ENCODE measurements at regions not wholly inside any gene's neighbourhood (a gene's known extent, or its start where the extent isn't known, plus 50 kb on each side); places are given as distances from the start of the nearest gene placed in this dataset.

DNA sequence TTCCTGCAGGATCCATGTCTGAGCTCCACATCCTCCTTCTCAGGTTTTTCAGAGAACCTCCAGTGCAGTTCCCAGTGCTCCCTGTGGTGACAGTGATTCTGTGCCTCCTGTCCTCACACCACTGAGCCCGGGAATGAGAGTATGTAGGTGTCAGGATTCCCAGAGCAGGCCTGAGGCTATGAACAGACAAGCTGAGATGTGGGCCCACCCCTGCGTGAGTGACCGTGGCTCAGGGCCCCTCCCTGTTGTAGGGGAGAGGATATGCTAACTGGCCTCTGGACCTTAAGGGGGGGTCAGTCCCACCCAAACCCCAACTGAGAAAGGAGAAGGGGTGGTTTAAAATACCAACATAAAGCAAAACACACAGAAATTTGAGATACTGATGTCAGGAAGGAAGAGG lies 104.8 kb upstream of the RAB12 start:
- WGBS, 2 donors, result 81 to 91% methylated on average over 3 of the region's 3 CpGs
- no peaks in the 10 kb centered on the region for H3K9me3 ChIP-seq
- H3K27ac ChIP-seq, result no peak overlapping the region
- no peaks in the 10 kb centered on the region for H3K27me3 ChIP-seq
- no peak for DNase-seq
- intact Hi-C loops (cut with DNase I; ENCODE audit: low total_unique reads), result no loop called here
- H3K36me3 ChIP-seq (ENCODE audit: low read depth, missing control alignments), result no peaks in the 10 kb centered on the region
- no peak for TF ChIP-seq POLR2A (IDR thresholded peaks at IDR 0.05)
- TF ChIP-seq, protein P1, sequence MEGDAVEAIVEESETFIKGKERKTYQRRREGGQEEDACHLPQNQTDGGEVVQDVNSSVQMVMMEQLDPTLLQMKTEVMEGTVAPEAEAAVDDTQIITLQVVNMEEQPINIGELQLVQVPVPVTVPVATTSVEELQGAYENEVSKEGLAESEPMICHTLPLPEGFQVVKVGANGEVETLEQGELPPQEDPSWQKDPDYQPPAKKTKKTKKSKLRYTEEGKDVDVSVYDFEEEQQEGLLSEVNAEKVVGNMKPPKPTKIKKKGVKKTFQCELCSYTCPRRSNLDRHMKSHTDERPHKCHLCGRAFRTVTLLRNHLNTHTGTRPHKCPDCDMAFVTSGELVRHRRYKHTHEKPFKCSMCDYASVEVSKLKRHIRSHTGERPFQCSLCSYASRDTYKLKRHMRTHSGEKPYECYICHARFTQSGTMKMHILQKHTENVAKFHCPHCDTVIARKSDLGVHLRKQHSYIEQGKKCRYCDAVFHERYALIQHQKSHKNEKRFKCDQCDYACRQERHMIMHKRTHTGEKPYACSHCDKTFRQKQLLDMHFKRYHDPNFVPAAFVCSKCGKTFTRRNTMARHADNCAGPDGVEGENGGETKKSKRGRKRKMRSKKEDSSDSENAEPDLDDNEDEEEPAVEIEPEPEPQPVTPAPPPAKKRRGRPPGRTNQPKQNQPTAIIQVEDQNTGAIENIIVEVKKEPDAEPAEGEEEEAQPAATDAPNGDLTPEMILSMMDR (IDR thresholded peaks at IDR 0.05), result no peak
- no peak overlapping the region for H3K4me3 ChIP-seq
- H3K4me1 ChIP-seq, result no peaks in the 10 kb centered on the region

DNA sequence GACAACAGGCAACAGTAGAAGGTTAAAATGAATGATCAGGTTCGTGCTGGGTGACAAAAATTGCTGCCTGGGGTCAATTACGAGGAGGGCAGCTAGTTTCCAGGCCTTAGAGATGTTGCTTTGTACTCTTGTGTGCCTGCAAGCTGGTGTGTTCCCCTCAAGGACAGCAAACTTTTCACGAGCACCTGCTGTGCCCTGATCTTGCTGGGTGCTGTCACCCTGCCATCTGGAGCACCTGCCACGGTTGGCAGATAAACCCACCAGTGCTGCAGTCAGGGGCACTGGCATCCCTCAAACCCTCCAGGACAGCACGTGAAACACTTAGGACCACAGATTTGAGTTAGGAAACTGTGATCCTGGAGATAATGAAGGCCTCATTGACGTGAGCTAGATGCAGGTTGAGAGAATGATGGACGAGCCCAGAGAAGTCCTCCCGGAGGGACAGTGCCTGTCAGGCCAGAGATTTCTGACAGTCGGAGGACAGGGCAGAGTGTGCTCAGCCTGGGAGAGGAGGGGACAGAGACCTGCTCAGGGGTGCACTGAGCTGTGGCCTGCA lies 104.3 kb upstream of the RAB12 start:
- no peak overlapping the region for H3K27ac ChIP-seq
- 77 to 86% methylated on average over 9 of the region's 9 CpGs for WGBS, 2 donors
- TF ChIP-seq, protein P1 (IDR thresholded peaks at IDR 0.05), result no peak
- TF ChIP-seq POLR2A (IDR thresholded peaks at IDR 0.05), result no peak
- no peaks in the 10 kb centered on the region for H3K9me3 ChIP-seq
- no peaks in the 10 kb centered on the region for H3K27me3 ChIP-seq
- H3K4me3 ChIP-seq, result no peak overlapping the region
- intact Hi-C loops (cut with DNase I; ENCODE audit: low total_unique reads), result no loop called here
- DNase-seq, result no peak
- no peaks in the 10 kb centered on the region for H3K36me3 ChIP-seq (ENCODE audit: low read depth, missing control alignments)
- no peaks in the 10 kb centered on the region for H3K4me1 ChIP-seq

DNA sequence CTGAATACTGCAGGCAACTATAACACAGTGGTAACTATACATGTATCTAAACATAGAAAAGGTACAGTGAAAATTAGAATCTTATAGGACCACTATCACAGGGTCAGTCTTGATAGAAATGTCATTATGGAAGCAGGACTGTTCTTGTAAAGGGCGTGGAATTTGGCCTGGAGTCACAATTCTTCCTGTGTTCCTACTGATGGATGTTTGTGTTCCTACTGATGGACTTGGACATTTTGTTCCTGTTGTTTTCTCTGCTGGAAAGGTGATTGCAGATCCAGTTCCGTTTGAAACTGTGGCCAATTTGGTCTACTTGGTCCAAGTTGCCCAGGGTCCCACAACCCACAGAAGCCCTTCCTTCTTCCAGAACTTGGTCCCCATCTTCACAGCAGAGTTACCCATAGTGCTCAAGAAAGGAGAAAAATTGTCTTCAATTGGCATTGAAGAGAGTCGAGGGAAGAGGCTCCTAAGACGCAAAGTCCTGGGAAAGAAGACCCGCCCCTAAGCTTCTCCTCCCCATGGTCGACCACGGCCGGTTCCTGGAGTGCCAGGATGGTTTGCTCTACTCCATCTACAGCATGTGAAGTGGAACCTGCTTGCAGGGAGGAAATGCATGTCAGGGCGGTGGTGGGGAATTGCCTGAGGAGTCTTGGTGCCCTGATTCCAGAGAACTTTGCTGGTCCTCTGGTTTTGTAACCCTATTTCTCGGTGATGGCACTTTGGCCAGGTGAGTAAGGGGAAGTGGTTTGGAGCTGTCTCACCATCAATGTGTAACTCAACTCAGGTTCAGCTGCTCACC lies 102.8 kb upstream of the RAB12 start:
- intact Hi-C loops (cut with DNase I; ENCODE audit: low total_unique reads), result no loop called here
- 88 to 89% methylated on average over 10 of the region's 10 CpGs for WGBS, 2 donors

DNA sequence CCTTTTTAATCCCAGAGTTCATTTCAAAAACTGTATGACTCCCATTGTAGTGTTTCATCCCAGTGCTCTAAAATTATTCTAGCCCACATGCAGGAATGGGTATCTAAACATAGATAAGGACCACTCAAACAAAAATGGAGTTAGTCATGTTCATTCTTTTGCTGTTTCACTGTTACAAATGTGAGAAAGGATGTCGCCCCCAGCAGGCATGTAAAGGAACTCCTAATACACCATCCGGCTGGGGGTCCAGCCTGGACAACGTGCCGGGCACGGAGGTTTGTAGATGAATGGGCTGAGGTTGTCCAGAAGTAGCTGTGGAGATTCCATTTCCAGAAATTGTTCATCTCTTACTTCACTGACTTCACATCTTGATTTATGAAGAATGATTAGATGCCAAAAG lies 101.9 kb upstream of the RAB12 start:
- no peak for DNase-seq
- H3K27me3 ChIP-seq, result no peaks in the 10 kb centered on the region
- TF ChIP-seq POLR2A (IDR thresholded peaks at IDR 0.05), result no peak
- TF ChIP-seq, protein P1 (IDR thresholded peaks at IDR 0.05), result peak in 1 of 3 experiments; percentile 8
- no peaks in the 10 kb centered on the region for H3K9me3 ChIP-seq
- WGBS, 2 donors, result 32 to 58% methylated on average over 5 of the region's 5 CpGs
- H3K27ac ChIP-seq, result no peak overlapping the region
- intact Hi-C loops (cut with DNase I; ENCODE audit: low total_unique reads), result no loop called here
- no peaks in the 10 kb centered on the region for H3K4me1 ChIP-seq
- no peak overlapping the region for H3K4me3 ChIP-seq
- no peaks in the 10 kb centered on the region for H3K36me3 ChIP-seq (ENCODE audit: low read depth, missing control alignments)

More for the DNA sequence above, 102.8 kb upstream of the RAB12 start:
- no peaks in the 10 kb centered on the region for H3K9me3 ChIP-seq
- H3K36me3 ChIP-seq (ENCODE audit: low read depth, missing control alignments), result no peaks in the 10 kb centered on the region
- H3K4me3 ChIP-seq, result no peak overlapping the region
- no peak for TF ChIP-seq POLR2A (IDR thresholded peaks at IDR 0.05)
- TF ChIP-seq, protein P1 (IDR thresholded peaks at IDR 0.05), result no peak
- DNase-seq, result no peak
- no peak overlapping the region for H3K27ac ChIP-seq
- no peaks in the 10 kb centered on the region for H3K27me3 ChIP-seq
- H3K4me1 ChIP-seq, result no peaks in the 10 kb centered on the region

All from testis (tissue), 2 donors.